ENCODE measurements at regions not wholly inside any gene's neighbourhood (a gene's known extent, or its start where the extent isn't known, plus 50 kb on each side); places are given as distances from the start of the nearest gene placed in this dataset.

DNA sequence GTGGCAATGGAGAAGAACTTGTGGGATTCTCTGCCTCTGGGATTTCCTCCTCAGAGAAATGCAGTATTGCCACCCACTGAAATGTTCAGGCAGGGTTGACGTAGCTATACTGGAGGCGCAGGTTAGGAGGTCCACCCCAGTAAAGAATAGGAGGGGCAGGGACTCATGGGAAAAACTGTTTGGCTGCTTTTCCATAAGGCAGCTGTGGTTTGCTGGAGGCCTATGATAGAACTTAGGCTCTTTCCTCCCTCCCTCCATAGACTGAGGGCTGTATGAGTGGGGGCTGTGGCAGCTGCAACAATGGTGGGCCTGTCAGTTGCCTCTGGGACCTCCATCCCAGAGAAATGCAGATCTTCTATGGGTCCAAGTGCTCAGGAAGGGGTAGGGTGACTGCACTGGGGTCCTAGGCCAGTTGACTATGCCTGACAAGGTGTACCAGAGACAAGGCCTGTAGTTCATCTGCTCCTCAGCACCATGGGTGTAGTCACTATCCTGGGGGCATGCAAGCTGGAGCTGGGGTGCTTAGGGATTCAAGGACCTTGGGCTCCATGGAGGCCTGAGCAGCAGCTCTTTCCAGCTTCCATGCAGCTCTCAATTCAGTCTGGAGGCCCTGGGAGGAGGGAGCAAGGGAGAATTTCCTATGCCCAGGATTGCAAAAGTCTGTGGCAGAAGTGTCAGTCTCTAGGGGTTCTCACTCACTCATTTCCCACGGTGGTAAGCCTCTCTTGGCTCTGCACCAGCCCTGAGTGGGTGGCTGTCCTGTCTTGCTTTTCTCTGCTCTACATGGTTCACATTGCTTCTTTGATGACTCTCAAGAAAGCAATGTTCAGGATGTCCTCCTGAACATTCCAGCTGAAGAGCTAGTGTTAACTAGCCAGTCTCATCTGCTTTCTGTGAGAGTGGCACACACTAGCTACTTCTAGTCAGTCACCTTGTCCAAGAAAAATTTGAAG is 353.0 kb downstream of the IDS start:
- DNase-seq (ENCODE audit: extremely low spot score in 2 of 2), result no peak
- intact Hi-C loops (cut with DNase I), result no loop called here
- no peak overlapping the region for H3K4me3 ChIP-seq
- no peaks in the 10 kb centered on the region for H3K4me1 ChIP-seq
- H3K27me3 ChIP-seq, result no peaks in the 10 kb centered on the region
- TF ChIP-seq, protein P1, sequence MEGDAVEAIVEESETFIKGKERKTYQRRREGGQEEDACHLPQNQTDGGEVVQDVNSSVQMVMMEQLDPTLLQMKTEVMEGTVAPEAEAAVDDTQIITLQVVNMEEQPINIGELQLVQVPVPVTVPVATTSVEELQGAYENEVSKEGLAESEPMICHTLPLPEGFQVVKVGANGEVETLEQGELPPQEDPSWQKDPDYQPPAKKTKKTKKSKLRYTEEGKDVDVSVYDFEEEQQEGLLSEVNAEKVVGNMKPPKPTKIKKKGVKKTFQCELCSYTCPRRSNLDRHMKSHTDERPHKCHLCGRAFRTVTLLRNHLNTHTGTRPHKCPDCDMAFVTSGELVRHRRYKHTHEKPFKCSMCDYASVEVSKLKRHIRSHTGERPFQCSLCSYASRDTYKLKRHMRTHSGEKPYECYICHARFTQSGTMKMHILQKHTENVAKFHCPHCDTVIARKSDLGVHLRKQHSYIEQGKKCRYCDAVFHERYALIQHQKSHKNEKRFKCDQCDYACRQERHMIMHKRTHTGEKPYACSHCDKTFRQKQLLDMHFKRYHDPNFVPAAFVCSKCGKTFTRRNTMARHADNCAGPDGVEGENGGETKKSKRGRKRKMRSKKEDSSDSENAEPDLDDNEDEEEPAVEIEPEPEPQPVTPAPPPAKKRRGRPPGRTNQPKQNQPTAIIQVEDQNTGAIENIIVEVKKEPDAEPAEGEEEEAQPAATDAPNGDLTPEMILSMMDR (IDR thresholded peaks at IDR 0.05), result no peak
- TF ChIP-seq POLR2A (IDR thresholded peaks at IDR 0.05) (no peak), POLR2AphosphoS5 (IDR thresholded peaks at IDR 0.05; ENCODE audit: insufficient read depth in 1 of 2, low read depth in 1 of 2) (no peak)
- no peaks in the 10 kb centered on the region for H3K9me3 ChIP-seq
- H3K36me3 ChIP-seq, result no peaks in the 10 kb centered on the region
- H3K27ac ChIP-seq, result no peak overlapping the region

DNA sequence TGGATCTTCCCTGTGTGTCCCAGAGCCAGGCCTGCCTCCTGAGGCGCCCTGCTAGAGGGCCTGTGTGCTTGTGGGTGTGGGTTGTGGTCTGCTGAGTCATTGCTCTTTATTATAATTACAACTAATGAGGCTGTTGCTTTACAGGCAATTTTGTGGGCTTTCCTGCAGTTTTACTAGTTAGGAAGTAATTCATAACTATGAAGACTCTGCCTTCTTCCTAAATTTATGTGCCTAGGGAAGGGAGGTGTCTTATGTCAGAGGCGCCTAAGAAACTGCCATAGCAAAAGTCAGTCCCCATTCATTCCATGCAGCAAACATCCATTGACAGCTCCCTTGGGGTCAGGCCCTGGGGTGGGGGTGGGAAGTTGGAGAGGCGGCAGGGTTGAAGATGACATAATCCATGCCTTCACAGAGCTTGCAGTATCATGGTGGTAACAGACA is 359.2 kb downstream of the IDS start:
- TF ChIP-seq, protein P1 (IDR thresholded peaks at IDR 0.05), result no peak
- no peak for TF ChIP-seq POLR2AphosphoS5 (IDR thresholded peaks at IDR 0.05; ENCODE audit: insufficient read depth in 1 of 2, low read depth in 1 of 2)
- no peak for TF ChIP-seq POLR2A (IDR thresholded peaks at IDR 0.05)
- DNase-seq (ENCODE audit: extremely low spot score in 2 of 2), result no peak
- Histone ChIP-seq H3K36me3 (no peaks in the 10 kb centered on the region), H3K4me3 (no peak overlapping the region), H3K9me3 (no peaks in the 10 kb centered on the region), H3K4me1 (no peaks in the 10 kb centered on the region), H3K27me3 (no peaks in the 10 kb centered on the region), H3K27ac (no peak overlapping the region)
- intact Hi-C loops (cut with DNase I), result no loop called here

DNA sequence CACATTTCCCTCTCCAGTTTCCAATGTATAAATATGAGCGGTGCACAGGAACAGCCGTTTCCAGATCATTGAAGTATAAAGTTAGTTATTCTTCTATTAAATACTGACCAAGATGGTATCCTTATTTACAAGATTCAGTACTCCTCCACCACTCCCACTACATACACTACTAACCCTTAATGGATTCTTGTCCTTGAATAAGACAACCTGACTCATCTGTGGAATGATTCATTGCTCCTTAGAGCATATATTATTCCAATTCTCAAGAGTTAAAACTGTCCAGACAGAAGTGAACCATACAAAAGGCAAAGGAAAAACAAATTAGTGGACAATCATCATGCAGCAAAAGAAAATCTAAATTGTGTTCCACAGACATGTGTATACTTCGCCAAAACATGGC is 373.3 kb downstream of the IDS start:
- DNase-seq (ENCODE audit: extremely low spot score in 2 of 2), result no peak
- Histone ChIP-seq H3K27ac (no peak overlapping the region), H3K4me3 (no peak overlapping the region), H3K27me3 (no peaks in the 10 kb centered on the region), H3K4me1 (no peaks in the 10 kb centered on the region), H3K9me3 (no peaks in the 10 kb centered on the region), H3K36me3 (no peaks in the 10 kb centered on the region)
- no peak for TF ChIP-seq POLR2AphosphoS5 (IDR thresholded peaks at IDR 0.05; ENCODE audit: insufficient read depth in 1 of 2, low read depth in 1 of 2)
- no peak for TF ChIP-seq POLR2A (IDR thresholded peaks at IDR 0.05)
- TF ChIP-seq, protein P1 (IDR thresholded peaks at IDR 0.05), result no peak
- intact Hi-C loops (cut with DNase I), result no loop called here

DNA sequence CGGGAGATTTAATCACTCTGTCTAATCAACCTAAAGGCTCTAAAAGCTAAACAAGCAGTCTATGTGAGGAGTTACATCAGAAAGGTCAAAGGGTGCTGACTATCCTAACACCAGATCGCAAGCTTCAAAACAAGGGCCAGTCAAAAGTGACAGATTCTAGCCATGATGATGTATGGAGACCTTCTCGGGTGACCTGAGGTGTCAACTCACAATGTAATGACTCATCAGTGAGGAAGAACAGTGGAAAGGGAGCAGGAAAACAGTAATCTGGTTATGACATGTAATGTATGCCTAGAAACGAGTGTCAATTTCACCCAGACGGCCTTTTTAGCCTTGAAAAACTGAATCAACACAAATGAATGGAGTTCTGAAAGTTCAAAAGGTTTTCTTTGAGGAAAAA is 375.3 kb downstream of the IDS start:
- Histone ChIP-seq H3K27ac (no peak overlapping the region), H3K9me3 (no peaks in the 10 kb centered on the region), H3K27me3 (no peaks in the 10 kb centered on the region), H3K4me1 (no peaks in the 10 kb centered on the region), H3K4me3 (no peak overlapping the region), H3K36me3 (no peaks in the 10 kb centered on the region)
- TF ChIP-seq POLR2AphosphoS5 (IDR thresholded peaks at IDR 0.05; ENCODE audit: insufficient read depth in 1 of 2, low read depth in 1 of 2) (no peak), POLR2A (IDR thresholded peaks at IDR 0.05) (no peak)
- TF ChIP-seq, protein P1 (IDR thresholded peaks at IDR 0.05), result no peak
- intact Hi-C loops (cut with DNase I), result no loop called here
- no peak for DNase-seq (ENCODE audit: extremely low spot score in 2 of 2)

DNA sequence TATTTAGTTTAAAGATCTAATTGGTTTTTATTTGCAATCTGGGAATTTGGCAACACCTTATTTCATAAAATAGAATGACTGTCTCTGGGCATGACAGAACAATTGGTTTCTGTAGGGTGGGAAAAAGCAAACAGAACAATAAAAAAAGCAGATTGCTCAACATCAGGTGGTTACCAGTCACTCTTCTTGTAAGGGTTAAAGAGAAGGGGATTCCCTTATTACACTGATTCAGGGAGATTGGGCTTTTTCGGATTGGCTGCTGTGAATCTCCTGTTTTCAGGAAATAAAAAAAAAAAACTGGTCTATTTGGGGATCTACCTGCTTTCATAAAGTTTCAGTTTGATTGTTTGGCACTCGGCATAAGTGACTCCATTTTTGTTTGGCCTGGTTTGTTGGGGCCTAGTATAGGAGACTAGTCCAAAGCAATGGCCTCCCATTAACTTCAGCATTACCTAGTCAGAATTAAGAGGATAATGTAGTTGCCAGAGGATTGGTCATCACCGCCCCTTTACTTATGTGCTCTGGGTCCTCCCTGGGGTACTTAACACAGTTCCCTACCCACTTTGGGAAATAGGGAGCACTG is 380.5 kb downstream of the IDS start:
- no peaks in the 10 kb centered on the region for H3K36me3 ChIP-seq
- H3K27me3 ChIP-seq, result no peaks in the 10 kb centered on the region
- intact Hi-C loops (cut with DNase I), result no loop called here
- no peak overlapping the region for H3K27ac ChIP-seq
- H3K9me3 ChIP-seq, result no peaks in the 10 kb centered on the region
- no peaks in the 10 kb centered on the region for H3K4me1 ChIP-seq
- DNase-seq (ENCODE audit: extremely low spot score in 2 of 2), result no peak
- H3K4me3 ChIP-seq, result no peak overlapping the region
- TF ChIP-seq, protein P1 (IDR thresholded peaks at IDR 0.05), result no peak
- TF ChIP-seq POLR2AphosphoS5 (IDR thresholded peaks at IDR 0.05; ENCODE audit: insufficient read depth in 1 of 2, low read depth in 1 of 2) (no peak), POLR2A (IDR thresholded peaks at IDR 0.05) (no peak)

Data from vagina (tissue), 2 donors.